H9 (cell line): ENCODE measurements at regions not wholly inside any gene's neighbourhood (a gene's known extent, or its start where the extent isn't known, plus 50 kb on each side); places are given as distances from the start of the nearest gene placed in this dataset.

ENCODE experiments used
- DNase-seq: peaks from one replicate; pipeline ENCODE4 v3.0.0-alpha.2; 2017
- H2AFZ ChIP-seq: one replicate; pipeline ENCODE4 v1.6.1; 2013; ENCODE audit warnings: mild to moderate bottlenecking, low read length, control low read depth, moderate library complexity
- H2AK5ac ChIP-seq: 2 replicates; pipeline ENCODE4 v1.6.1; 2013; ENCODE audit warnings: low read length, control low read depth, mixed read lengths; ENCODE audit not compliant: insufficient read length
- H2BK120ac ChIP-seq: one replicate; pipeline ENCODE4 v1.6.1; 2013; ENCODE audit warnings: low read depth, mild to moderate bottlenecking, low read length, control low read depth, inconsistent platforms; ENCODE audit not compliant: poor library complexity, severe bottlenecking
- H2BK12ac ChIP-seq: 2 replicates; pipeline ENCODE4 v1.6.1; 2013; ENCODE audit warnings: low read length, control low read depth, mixed read lengths, low read depth; ENCODE audit not compliant: insufficient read length
- H2BK15ac ChIP-seq: 2 replicates; pipeline ENCODE4 v1.6.1; 2013; ENCODE audit warnings: low read depth, low read length, control low read depth
- H2BK20ac ChIP-seq: one replicate; pipeline ENCODE4 v1.6.1; 2013; ENCODE audit warnings: low read depth, mild to moderate bottlenecking, low read length, control low read depth, inconsistent platforms; ENCODE audit not compliant: poor library complexity, severe bottlenecking
- H2BK5ac ChIP-seq: 2 replicates; pipeline ENCODE4 v1.6.1; 2013; ENCODE audit warnings: low read length, control low read depth, mixed read lengths; ENCODE audit not compliant: insufficient read length
- H3K14ac ChIP-seq: 2 replicates; pipeline ENCODE4 v1.6.1; 2013; ENCODE audit warnings: low read length, control low read depth; ENCODE audit not compliant: insufficient read depth
- H3K18ac ChIP-seq: 2 replicates; pipeline ENCODE4 v1.6.1; 2013; ENCODE audit warnings: low read depth, mild to moderate bottlenecking, mixed read lengths, low read length, control low read depth; ENCODE audit not compliant: insufficient read length
- H3K23ac ChIP-seq: 2 replicates; pipeline ENCODE4 v1.6.1; 2013; ENCODE audit warnings: low read length, control low read depth, mixed read lengths, low read depth; ENCODE audit not compliant: insufficient read length
- H3K23me2 ChIP-seq: 2 replicates; pipeline ENCODE4 v1.6.1; 2013; ENCODE audit warnings: low read depth, mild to moderate bottlenecking, mixed read lengths, low read length, control low read depth; ENCODE audit not compliant: insufficient read length, poor library complexity, severe bottlenecking
- H3K27ac ChIP-seq: 2 replicates; pipeline ENCODE4 v1.5.1; 2013; ENCODE audit warnings: low read length, control low read depth, mixed read lengths, low read depth; ENCODE audit not compliant: insufficient read length
- H3K27me3 ChIP-seq: 2 replicates; pipeline ENCODE4 v1.6.1; 2013; ENCODE audit warnings: low read length, control low read depth, inconsistent platforms; ENCODE audit not compliant: insufficient read depth
- H3K4ac ChIP-seq: 2 replicates; pipeline ENCODE4 v1.6.1; 2013; ENCODE audit warnings: low read depth, mild to moderate bottlenecking, control low read depth, inconsistent platforms, low read length, moderate library complexity
- H3K4me1 ChIP-seq: 2 replicates; pipeline ENCODE4 v1.6.1; 2013; ENCODE audit warnings: low read length, control low read depth, inconsistent platforms; ENCODE audit not compliant: insufficient read depth
- H3K4me2 ChIP-seq: 2 replicates; pipeline ENCODE4 v1.6.1; 2013; ENCODE audit warnings: low read length, control low read depth, mixed read lengths; ENCODE audit not compliant: insufficient read length, insufficient read depth
- H3K56ac ChIP-seq: 2 replicates; pipeline ENCODE4 v1.6.1; 2013; ENCODE audit warnings: low read depth, mild to moderate bottlenecking, mixed read lengths, low read length, control low read depth; ENCODE audit not compliant: insufficient read length
- H3K79me1 ChIP-seq: 2 replicates; pipeline ENCODE4 v1.6.1; 2013; ENCODE audit warnings: low read depth, mild to moderate bottlenecking, moderate library complexity, low read length, control low read depth, inconsistent platforms; ENCODE audit not compliant: insufficient read depth, poor library complexity, severe bottlenecking
- H3K79me2 ChIP-seq: 2 replicates; pipeline ENCODE4 v1.6.1; 2013; ENCODE audit warnings: low read length, control low read depth, inconsistent platforms; ENCODE audit not compliant: insufficient read depth
- H3K9ac ChIP-seq: 2 replicates; pipeline ENCODE4 v1.6.1; 2013; ENCODE audit warnings: low read length, control low read depth, mixed read lengths; ENCODE audit not compliant: insufficient read length; ENCODE audit errors: extremely low read depth
- H3K9me3 ChIP-seq: one replicate; pipeline ENCODE4 v1.6.1; 2013; ENCODE audit warnings: low read depth, low read length, inconsistent platforms; ENCODE audit not compliant: control insufficient read depth
- H3T11ph ChIP-seq: one replicate; pipeline ENCODE4 v1.6.1; 2013; ENCODE audit warnings: mild to moderate bottlenecking, low read length, control low read depth, inconsistent platforms
- H4K20me1 ChIP-seq: one replicate; pipeline ENCODE4 v1.6.1; 2013; ENCODE audit not compliant: control insufficient read depth, insufficient read length, insufficient read depth
- H4K5ac ChIP-seq: 2 replicates; pipeline ENCODE4 v1.6.1; 2013; ENCODE audit warnings: low read depth, mild to moderate bottlenecking, mixed read lengths, low read length, control low read depth; ENCODE audit not compliant: insufficient read length
- H4K8ac ChIP-seq: replicated peaks from 2 replicates; pipeline ENCODE4 v1.6.1; 2013; ENCODE audit warnings: low read length, control low read depth, mixed read lengths, low read depth; ENCODE audit not compliant: insufficient read length
- H4K91ac ChIP-seq: 2 replicates; pipeline ENCODE4 v1.6.1; 2013; ENCODE audit warnings: low read depth, mild to moderate bottlenecking, moderate library complexity, mixed read lengths, low read length, control low read depth; ENCODE audit not compliant: insufficient read length
- H3K27ac Mint-ChIP-seq, 3 experiments: 2 replicates in 2 of 3; 3 replicates in 1 of 3; pipeline ENCODE4 v1.8.0; 2020 to 2021; ENCODE audit warnings: mixed read lengths in 3 of 3, mild to moderate bottlenecking in 1 of 3, moderate library complexity in 1 of 3
- H3K27me3 Mint-ChIP-seq: 2 replicates; pipeline ENCODE4 v1.8.0; 2021; ENCODE audit warnings: low read depth, mild to moderate bottlenecking, moderate library complexity, mixed read lengths
- H3K36me3 Mint-ChIP-seq, 3 experiments: 2 replicates in 2 of 3; 3 replicates in 1 of 3; pipeline ENCODE4 v1.8.0; 2020 to 2021; ENCODE audit warnings: low read depth in 3 of 3, mixed read lengths in 3 of 3; ENCODE audit not compliant: insufficient read depth in 1 of 3
- H3K4me1 Mint-ChIP-seq, 2 experiments: 2 replicates each; pipeline ENCODE4 v1.8.0; 2020; ENCODE audit warnings: mixed read lengths in 2 of 2
- H3K4me3 Mint-ChIP-seq, 2 experiments: 2 replicates in 1 of 2; 3 replicates in 1 of 2; pipeline ENCODE4 v1.8.0; 2020 to 2021; ENCODE audit warnings: mild to moderate bottlenecking in 2 of 2, mixed read lengths in 2 of 2, moderate library complexity in 1 of 2
- H3K9me3 Mint-ChIP-seq, 2 experiments: 2 replicates in 1 of 2; 3 replicates in 1 of 2; pipeline ENCODE4 v1.8.0; 2020; ENCODE audit warnings: mild to moderate bottlenecking in 2 of 2, mixed read lengths in 2 of 2, moderate library complexity in 1 of 2
- CTCF ChIP-seq: fragments of 200-600 bp; sonication (generic); conservative IDR thresholded peaks from 3 replicates; pipeline ENCODE4 v1.8.0; 2021; ENCODE audit warnings: antibody characterized with exemption, mild to moderate bottlenecking
- WGBS: extraction: QIAGEN DNeasy Blood & Tissue Kit; methylation state at CpG from one replicate; pipeline ENCODE4 v1.1.7; 2013; ENCODE audit warnings: missing lambda C conversion rate, low lambda C conversion rate, mixed read lengths; ENCODE audit not compliant: insufficient read length; ENCODE audit errors: extremely low coverage; 5-methylcytosine and 5-hydroxymethylcytosine counted together

GRCh38 chr4:22593933-22594332 lies 78.1 kb upstream of the ADGRA3 start:
- Histone ChIP-seq H3K27ac (no peak overlapping the region), H2BK20ac (no peak overlapping the region), H3K27me3 (no peaks in the 10 kb centered on the region), H3K79me1 (no peaks in the 10 kb centered on the region), H3K23ac (no peak overlapping the region), H3K18ac (no peak overlapping the region), H3K4me1 (no peaks in the 10 kb centered on the region), H2BK120ac (no peak overlapping the region), H2BK5ac (no peak overlapping the region), H4K5ac (no peak overlapping the region), H2BK12ac (no peak overlapping the region), H3T11ph (no peak overlapping the region), H3K14ac (no peak overlapping the region), H3K56ac (no peak overlapping the region), H3K23me2 (no peaks in the 10 kb centered on the region), H3K9me3 (no peaks in the 10 kb centered on the region), H4K8ac (no peak overlapping the region), H2AFZ (no peak overlapping the region), H2AK5ac (no peak overlapping the region), H3K9ac (no peak overlapping the region), H4K91ac (no peak overlapping the region), H4K20me1 (no peaks in the 10 kb centered on the region), H2BK15ac (no peak overlapping the region), H3K4ac (no peak overlapping the region), H3K79me2 (no peaks in the 10 kb centered on the region), H3K4me2 (no peak overlapping the region)
- TF ChIP-seq CTCF = no peak
- H3K27me3 Mint-ChIP-seq = peaks cover 1% of the 10 kb centered on the region
- H3K4me3 Mint-ChIP-seq = no peak overlapping the region
- H3K27ac Mint-ChIP-seq = no peak overlapping the region
- H3K9me3 Mint-ChIP-seq = no peaks in the 10 kb centered on the region
- no peaks in the 10 kb centered on the region for H3K4me1 Mint-ChIP-seq
- no peaks in the 10 kb centered on the region for H3K36me3 Mint-ChIP-seq
- no CpG with 5 or more reads among the region's 10 CpGs for WGBS
- DNase-seq = no peak
